Ishikawa (cell line): ENCODE measurements at regions not wholly inside any gene's neighbourhood (a gene's known extent, or its start where the extent isn't known, plus 50 kb on each side); places are given as distances from the start of the nearest gene placed in this dataset.

Experiments used
- CEBPB ChIP-seq: IDR thresholded peaks from 2 replicates; pipeline ENCODE4 v1.6.1; 2012
- CREB1 ChIP-seq: IDR thresholded peaks from 2 replicates; pipeline ENCODE4 v1.6.1; 2012; ENCODE audit warnings: low read depth
- EGR1 ChIP-seq: IDR thresholded peaks from 2 replicates; pipeline ENCODE4 v1.6.1; 2012
- EP300 ChIP-seq: IDR thresholded peaks from 2 replicates; pipeline ENCODE4 v1.6.1; 2012; ENCODE audit warnings: borderline replicate concordance
- FOXM1 ChIP-seq: IDR thresholded peaks from 2 replicates; pipeline ENCODE4 v1.6.1; 2012; ENCODE audit warnings: low read depth, borderline replicate concordance
- MAX ChIP-seq: IDR thresholded peaks from 2 replicates; pipeline ENCODE4 v1.6.1; 2012
- NFIC ChIP-seq: IDR thresholded peaks from 2 replicates; pipeline ENCODE4 v1.6.1; 2012
- RAD21 ChIP-seq: IDR thresholded peaks from 2 replicates; pipeline ENCODE4 v1.6.1; 2012; ENCODE audit warnings: low read depth
- REST ChIP-seq: IDR thresholded peaks from 2 replicates; pipeline ENCODE4 v1.6.1; 2012; ENCODE audit warnings: low read depth, mild to moderate bottlenecking
- TAF1 ChIP-seq: IDR thresholded peaks from 2 replicates; pipeline ENCODE4 v1.6.1; 2012; ENCODE audit warnings: low read depth, mild to moderate bottlenecking
- TCF12 ChIP-seq: IDR thresholded peaks from 2 replicates; pipeline ENCODE4 v1.6.1; 2012; ENCODE audit warnings: low read depth
- TEAD4 ChIP-seq: IDR thresholded peaks from 2 replicates; pipeline ENCODE4 v1.6.1; 2012
- USF1 ChIP-seq: IDR thresholded peaks from 2 replicates; pipeline ENCODE4 v1.6.1; 2012
- YY1 ChIP-seq: IDR thresholded peaks from 2 replicates; pipeline ENCODE4 v1.6.1; 2012; ENCODE audit warnings: low read depth
- ZBTB7A ChIP-seq: IDR thresholded peaks from 2 replicates; pipeline ENCODE4 v1.6.1; 2012; ENCODE audit warnings: low read depth

- TF ChIP-seq MAX (no peak), TAF1 (no peak), NFIC (no peak), TCF12 (no peak), REST (no peak), EGR1 (no peak), EP300 (no peak), FOXM1 (no peak), CREB1 (no peak), RAD21 (no peak), USF1 (no peak), YY1 (no peak), CEBPB (no peak), ZBTB7A (no peak), TEAD4 (no peak)
Observed at GRCh38 chr18:60965856-60966255, 367.4 kb upstream of the CDH20 start.

- TF ChIP-seq CREB1 (no peak), REST (no peak), MAX (no peak), EGR1 (no peak), EP300 (no peak), USF1 (no peak), TEAD4 (no peak), CEBPB (no peak), YY1 (no peak), RAD21 (no peak), FOXM1 (no peak), TCF12 (no peak), NFIC (no peak), ZBTB7A (no peak), TAF1 (no peak)
Observed at GRCh38 chr18:60966876-60967275, 366.4 kb upstream of the CDH20 start.

GRCh38 chr18:60975420-60975819, 357.8 kb upstream of the CDH20 start:
- no peak for TF ChIP-seq EP300
- TF ChIP-seq RAD21, result no peak
- no peak for TF ChIP-seq TEAD4
- TF ChIP-seq YY1, result no peak
- no peak for TF ChIP-seq EGR1
- TF ChIP-seq REST, result no peak
- TF ChIP-seq CREB1, result no peak
- no peak for TF ChIP-seq ZBTB7A
- TF ChIP-seq TAF1, result no peak
- TF ChIP-seq USF1, result no peak

GRCh38 chr18:60976976-60977375, 356.3 kb upstream of the CDH20 start:
- TF ChIP-seq TAF1 (no peak), RAD21 (no peak), TEAD4 (no peak), MAX (no peak), CREB1 (no peak), TCF12 (no peak), ZBTB7A (no peak), EP300 (no peak), EGR1 (no peak), REST (no peak), YY1 (no peak), USF1 (no peak), FOXM1 (no peak), CEBPB (no peak), NFIC (no peak)
